ES-I3 (cell line): ENCODE measurements at regions not wholly inside any gene's neighbourhood (a gene's known extent, or its start where the extent isn't known, plus 50 kb on each side); places are given as distances from the start of the nearest gene placed in this dataset.
"Not testable (repeated sequence)": the region's sequence is repeated elsewhere in the genome, so short reads cannot be mapped to it uniquely, and the experiment has no call there.

Experiments
- H3K36me3 ChIP-seq: 2 replicates; pipeline ENCODE4 v1.6.1; 2013; ENCODE audit warnings: mild to moderate bottlenecking, low read length, control low read depth, moderate library complexity; ENCODE audit not compliant: insufficient read depth
- H3K4me1 ChIP-seq: 2 replicates; pipeline ENCODE4 v1.6.1; 2013; ENCODE audit warnings: mild to moderate bottlenecking, control low read depth, low read length; ENCODE audit not compliant: insufficient read depth
- H3K9ac ChIP-seq: 2 replicates; pipeline ENCODE4 v1.6.1; 2013; ENCODE audit warnings: low read depth, mild to moderate bottlenecking, low read length, moderate library complexity
- H3K9me3 ChIP-seq: 2 replicates; pipeline ENCODE4 v1.6.1; 2013; ENCODE audit warnings: mild to moderate bottlenecking, low read length, moderate library complexity; ENCODE audit not compliant: control insufficient read depth, insufficient read depth

- no peaks in the 10 kb centered on the region for H3K36me3 ChIP-seq
- H3K4me1 ChIP-seq, result no peaks in the 10 kb centered on the region
- H3K9me3 ChIP-seq, result no peaks in the 10 kb centered on the region
- H3K9ac ChIP-seq, result no peak overlapping the region
These were observed 198.1 kb downstream of the SLC38A4 start for GRCh38 chr12:46627686-46628085.

DNA sequence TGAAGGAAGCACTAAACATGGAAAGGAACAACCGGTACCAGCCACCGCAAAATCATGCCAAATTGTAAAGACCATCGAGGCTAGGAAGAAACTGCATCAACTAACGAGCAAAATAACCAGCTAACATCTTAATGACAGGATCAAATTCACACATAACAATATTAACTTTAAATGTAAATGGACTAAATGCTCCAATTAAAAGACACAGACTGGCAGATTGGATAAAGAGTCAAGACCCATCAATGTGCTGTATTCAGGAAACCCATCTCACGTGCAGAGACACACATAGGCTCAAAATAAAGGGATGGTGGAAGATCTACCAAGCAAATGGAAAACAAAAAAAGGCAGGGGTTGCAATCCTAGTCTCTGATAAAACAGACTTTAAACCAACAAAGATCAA lies 206.3 kb downstream of the SLC38A4 start:
- H3K36me3 ChIP-seq, H3K9me3 ChIP-seq, H3K4me1 ChIP-seq, H3K9ac ChIP-seq: not testable (repeated sequence)

DNA sequence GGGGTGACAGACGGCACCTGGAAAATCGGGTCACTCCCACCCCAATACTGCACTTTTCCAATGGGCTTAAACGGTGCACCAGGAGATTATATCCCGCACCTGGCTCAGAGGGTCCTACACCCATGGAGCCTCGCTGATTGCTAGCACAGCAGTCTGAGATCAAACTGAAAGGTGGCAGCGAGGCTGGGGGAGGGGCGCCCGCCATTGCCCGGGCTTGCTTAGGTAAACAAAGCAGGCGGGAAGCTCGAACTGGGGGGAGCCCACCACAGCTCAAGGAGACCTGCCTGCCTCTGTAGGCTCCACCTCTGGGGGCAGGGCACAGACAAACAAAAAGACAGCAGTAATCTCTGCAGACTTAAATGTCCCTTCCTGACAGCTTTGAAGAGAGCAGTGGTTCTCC lies 208.1 kb downstream of the SLC38A4 start:
- H3K4me1 ChIP-seq, H3K9ac ChIP-seq, H3K9me3 ChIP-seq, H3K36me3 ChIP-seq: not testable (repeated sequence)

DNA sequence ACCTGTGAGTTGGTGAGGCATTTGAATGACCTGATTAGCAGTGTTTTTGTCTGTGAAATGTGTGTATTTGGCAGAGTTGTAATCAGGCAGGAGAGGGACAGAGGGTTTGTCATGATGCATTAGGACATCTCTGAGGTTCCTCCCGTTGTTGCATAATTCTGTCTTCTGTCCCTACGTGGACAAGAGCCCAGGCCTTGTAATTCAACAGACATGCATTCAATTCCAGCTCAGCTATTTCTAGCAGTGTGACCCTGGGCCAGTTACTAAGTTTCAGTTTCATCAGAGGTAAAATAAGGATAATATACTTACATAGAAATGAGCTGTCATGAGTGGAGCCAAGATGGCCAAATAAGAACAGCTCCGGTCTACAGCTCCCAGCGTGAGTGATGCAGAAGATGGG lies 208.6 kb downstream of the SLC38A4 start:
- H3K36me3 ChIP-seq, result no peaks in the 10 kb centered on the region
- no peaks in the 10 kb centered on the region for H3K4me1 ChIP-seq
- no peak overlapping the region for H3K9ac ChIP-seq
- H3K9me3 ChIP-seq, result no peaks in the 10 kb centered on the region; the same call in 1 of the 2 replicates

GRCh38 chr12:46610754-46611153 lies 215.0 kb downstream of the SLC38A4 start:
- Histone ChIP-seq H3K4me1 (no peaks in the 10 kb centered on the region), H3K9ac (no peak overlapping the region), H3K36me3 (no peaks in the 10 kb centered on the region), H3K9me3 (no peaks in the 10 kb centered on the region; the same call in 1 of the 2 replicates)

GRCh38 chr12:46609674-46610073 lies 216.1 kb downstream of the SLC38A4 start:
- Histone ChIP-seq H3K9me3 (no peaks in the 10 kb centered on the region; the same call in 1 of the 2 replicates), H3K9ac (no peak overlapping the region), H3K36me3 (no peaks in the 10 kb centered on the region), H3K4me1 (no peaks in the 10 kb centered on the region)

GRCh38 chr12:46609273-46609623 lies 216.5 kb downstream of the SLC38A4 start:
- Histone ChIP-seq H3K9me3 (no peaks in the 10 kb centered on the region; the same call in 1 of the 2 replicates), H3K9ac (no peak overlapping the region), H3K4me1 (no peaks in the 10 kb centered on the region), H3K36me3 (no peaks in the 10 kb centered on the region)

- H3K4me1 ChIP-seq, result no peaks in the 10 kb centered on the region
- H3K9ac ChIP-seq, result no peak overlapping the region
- no peaks in the 10 kb centered on the region for H3K36me3 ChIP-seq
- H3K9me3 ChIP-seq, result no peaks in the 10 kb centered on the region; the same call in 1 of the 2 replicates
These were observed 217.1 kb downstream of the SLC38A4 start for GRCh38 chr12:46608431-46609272.

DNA sequence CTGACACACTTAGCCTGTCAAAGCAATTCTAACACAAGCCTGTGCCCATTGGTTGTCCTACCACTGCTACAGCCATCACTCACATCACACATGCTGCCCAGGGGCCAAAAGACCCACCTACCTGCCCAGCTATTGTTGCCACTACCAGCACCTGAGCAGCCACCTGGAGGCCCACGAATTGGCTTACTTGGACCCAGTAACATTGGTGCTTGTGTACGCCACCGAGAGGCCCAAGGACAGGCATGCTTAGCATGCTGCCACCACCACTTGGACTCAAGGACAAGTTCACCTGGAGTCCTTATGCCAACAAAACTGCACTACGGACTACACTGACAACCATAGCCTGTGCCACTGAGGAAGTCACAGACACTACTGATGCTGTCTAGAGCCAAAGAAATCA lies 221.1 kb downstream of the SLC38A4 start:
- H3K9me3 ChIP-seq, result no peaks in the 10 kb centered on the region
- no peak overlapping the region for H3K9ac ChIP-seq
- no peaks in the 10 kb centered on the region for H3K4me1 ChIP-seq
- no peaks in the 10 kb centered on the region for H3K36me3 ChIP-seq

GRCh38 chr12:46603776-46604456 lies 221.9 kb downstream of the SLC38A4 start:
- no peaks in the 10 kb centered on the region for H3K4me1 ChIP-seq
- no peak overlapping the region for H3K9ac ChIP-seq
- no peaks in the 10 kb centered on the region for H3K36me3 ChIP-seq
- H3K9me3 ChIP-seq, result no peaks in the 10 kb centered on the region

GRCh38 chr12:46602474-46602873 lies 223.3 kb downstream of the SLC38A4 start:
- Histone ChIP-seq H3K9ac (no peak overlapping the region), H3K36me3 (no peaks in the 10 kb centered on the region), H3K9me3 (no peaks in the 10 kb centered on the region), H3K4me1 (no peaks in the 10 kb centered on the region)

DNA sequence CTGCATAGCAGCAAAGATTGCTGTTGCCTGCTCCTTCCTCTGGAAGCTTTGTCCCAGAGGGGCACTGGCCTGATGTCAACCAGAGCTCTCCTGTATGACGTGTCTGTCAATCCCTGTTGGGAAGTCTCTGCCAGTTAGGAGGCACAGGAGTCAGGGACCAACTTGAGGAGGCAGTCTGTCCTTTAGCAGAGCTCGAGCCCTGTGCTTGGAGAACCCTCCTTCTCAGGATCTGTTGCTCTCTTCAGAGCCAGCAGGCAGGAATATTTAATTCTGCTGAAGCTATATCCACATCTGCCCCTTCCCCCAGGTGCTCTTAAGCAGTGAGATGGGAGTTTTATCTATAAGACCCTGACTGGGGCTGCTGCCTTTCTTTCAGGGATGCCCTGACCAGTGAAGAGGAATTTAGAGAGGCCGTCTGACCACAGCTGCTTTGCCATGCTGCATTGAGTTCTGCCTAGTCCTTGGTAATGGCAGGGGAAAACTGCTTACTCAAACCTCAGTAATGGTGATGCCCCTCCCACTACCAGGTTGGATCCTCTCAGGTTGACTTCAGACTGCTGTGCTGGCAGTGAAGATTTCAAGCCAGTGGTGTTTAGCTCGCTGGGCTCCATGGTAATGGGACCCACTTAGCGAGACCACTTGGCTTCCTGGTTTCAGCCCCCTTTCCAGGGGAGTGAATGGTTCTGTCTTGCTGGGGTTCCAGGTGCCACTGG lies 218.6 kb upstream of the SLC38A2 start:
- H3K4me1 ChIP-seq, result peaks cover 6% of the 10 kb centered on the region
- no peaks in the 10 kb centered on the region for H3K9me3 ChIP-seq
- no peak overlapping the region for H3K9ac ChIP-seq
- no peaks in the 10 kb centered on the region for H3K36me3 ChIP-seq

DNA sequence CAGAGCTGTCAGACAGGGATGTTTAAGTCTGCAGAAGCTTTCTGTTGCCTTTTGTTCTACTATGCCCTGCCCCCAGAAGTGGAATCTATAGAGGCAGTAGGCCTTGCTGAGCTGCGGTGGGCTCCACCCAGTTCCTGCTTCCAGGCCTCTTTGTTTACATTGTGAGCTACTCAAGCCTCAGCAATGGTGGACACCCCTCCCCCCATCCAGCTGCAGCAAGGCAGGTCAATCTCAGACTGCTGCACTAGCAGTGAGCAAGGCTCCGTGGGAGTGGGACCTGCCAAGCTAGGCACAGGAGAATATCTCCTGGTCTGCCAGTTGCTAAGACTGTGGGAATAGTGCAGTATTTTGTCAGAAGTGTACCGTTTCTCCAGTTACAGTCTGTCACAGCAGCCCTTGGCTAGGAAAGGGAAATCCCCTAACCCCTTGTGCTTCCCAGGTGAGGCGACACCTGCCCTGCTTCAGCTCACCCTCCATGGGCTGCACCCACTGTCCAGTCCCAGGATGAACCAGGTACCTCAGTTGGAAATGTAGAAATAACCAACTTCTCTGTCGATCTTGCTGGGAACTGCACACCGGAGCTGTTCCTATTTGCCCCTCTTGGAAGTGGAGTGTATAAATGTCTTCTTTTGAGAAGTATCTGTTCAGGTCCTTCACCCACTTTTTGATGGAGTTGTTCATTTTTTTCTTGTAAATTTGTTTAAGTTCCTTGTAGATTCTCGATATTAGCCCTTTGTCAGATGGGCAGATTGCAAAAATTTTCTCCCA lies 213.5 kb upstream of the SLC38A2 start:
- Histone ChIP-seq H3K9ac (no peak overlapping the region), H3K36me3 (no peaks in the 10 kb centered on the region), H3K4me1 (peaks cover 5% of the 10 kb centered on the region), H3K9me3 (no peaks in the 10 kb centered on the region; the same call in none of the 2 replicates)

DNA sequence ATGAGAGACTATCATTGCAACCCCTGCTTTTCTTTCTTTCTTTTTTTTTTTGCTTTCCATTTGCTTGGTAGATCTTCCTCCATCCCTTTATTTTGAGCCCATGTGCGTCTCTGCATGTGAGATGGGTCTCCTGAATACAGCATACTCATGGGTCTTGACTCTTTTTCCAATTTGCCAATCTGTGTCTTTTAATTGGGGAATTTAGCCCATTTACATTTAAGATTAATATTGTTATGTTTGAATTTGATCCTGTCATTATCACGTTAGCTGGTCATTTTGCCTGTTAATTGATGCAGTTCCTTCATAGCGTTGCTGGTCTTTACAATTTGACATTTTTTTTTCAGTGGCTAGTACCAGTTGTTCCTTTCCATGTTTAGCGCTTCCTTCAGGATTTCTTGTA lies 211.5 kb upstream of the SLC38A2 start:
- not testable (repeated sequence) for H3K9ac ChIP-seq, H3K36me3 ChIP-seq, H3K4me1 ChIP-seq, H3K9me3 ChIP-seq
